Esophagus muscularis mucosa (tissue), 4 donors: ENCODE measurements at regions not wholly inside any gene's neighbourhood (a gene's known extent, or its start where the extent isn't known, plus 50 kb on each side); places are given as distances from the start of the nearest gene placed in this dataset.

Experiments used
- CTCF ChIP-seq, 3 experiments: fragments of 200-600 bp in 2 of 3; fragments of 450-650 bp in 1 of 3; sonication (generic) in 2 of 3; IDR thresholded peaks; one replicate each; pipeline ENCODE4 v1.5.1; 2017 to 2019; ENCODE audit warnings: antibody characterized with exemption in 3 of 3, mild to moderate bottlenecking in 2 of 3, moderate library complexity in 1 of 3
- EP300 ChIP-seq: sonication (generic); formaldehyde crosslinking; IDR thresholded peaks from one replicate; pipeline ENCODE4 v1.6.1; 2017; ENCODE audit warnings: antibody characterized with exemption
- POLR2A ChIP-seq: fragments of 450-650 bp; IDR thresholded peaks from one replicate; pipeline ENCODE4 v1.6.1; 2017; ENCODE audit warnings: antibody characterized with exemption, moderate library complexity, mild to moderate bottlenecking, low read depth

- TF ChIP-seq EP300 (no peak), CTCF (IDR thresholded peaks at IDR 0.05) (no peak), POLR2A (no peak)
Measured at GRCh38 chr3:154801729-154802128, 278.4 kb upstream of the MME start.
